HG02571 (cell line): ENCODE measurements at regions not wholly inside any gene's neighbourhood (a gene's known extent, or its start where the extent isn't known, plus 50 kb on each side); places are given as distances from the start of the nearest gene placed in this dataset.
"Not testable (repeated sequence)": the region's sequence is repeated elsewhere in the genome, so short reads cannot be mapped to it uniquely, and the experiment has no call there.

Experiments used
- ATAC-seq: cut with Tn5 transposase; IDR thresholded peaks from one replicate; pipeline ENCODE4 v1.9.1; 2021; ENCODE audit warnings: mild to moderate bottlenecking, moderate library complexity; ENCODE audit not compliant: unreplicated experiment

DNA sequence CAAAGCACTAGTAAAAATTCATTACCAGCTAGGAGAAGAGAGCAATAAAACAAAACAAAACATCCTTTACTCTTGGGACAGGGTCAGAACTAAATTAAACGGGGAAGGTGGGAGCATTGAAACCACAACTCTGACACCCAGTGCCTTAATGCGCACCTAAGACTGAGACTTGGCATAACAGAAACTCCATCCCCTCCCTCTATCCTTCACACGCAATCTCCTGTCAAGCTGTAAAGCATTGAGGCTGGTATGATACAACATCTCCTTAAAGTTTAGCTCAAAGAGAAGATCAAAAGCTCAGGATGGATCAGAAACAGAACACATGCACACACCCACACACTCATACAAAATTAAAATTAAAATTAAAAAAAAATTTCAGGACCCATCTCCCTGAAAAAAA lies 951.3 kb downstream of the STIM2 start:
- no peak for ATAC-seq

DNA sequence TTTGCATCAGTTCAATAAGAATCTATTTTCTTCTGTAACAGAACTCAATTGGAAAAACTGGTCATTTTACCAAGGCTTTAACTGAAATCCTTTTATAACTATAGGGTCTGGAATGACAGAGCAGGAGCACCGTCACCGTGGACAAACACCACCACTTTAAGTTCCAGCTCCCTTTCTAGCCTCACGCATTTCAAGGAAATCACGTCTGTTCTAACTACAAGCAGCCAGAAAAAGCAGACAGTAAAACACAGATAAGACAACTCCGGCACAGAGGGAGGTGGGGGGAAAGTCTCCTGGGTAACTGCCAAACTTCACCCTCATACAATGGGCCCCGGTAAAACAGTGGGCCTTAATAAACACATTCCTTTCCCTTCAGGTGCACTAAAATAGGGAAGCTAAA lies 952.6 kb downstream of the STIM2 start:
- ATAC-seq: not testable (repeated sequence)

DNA sequence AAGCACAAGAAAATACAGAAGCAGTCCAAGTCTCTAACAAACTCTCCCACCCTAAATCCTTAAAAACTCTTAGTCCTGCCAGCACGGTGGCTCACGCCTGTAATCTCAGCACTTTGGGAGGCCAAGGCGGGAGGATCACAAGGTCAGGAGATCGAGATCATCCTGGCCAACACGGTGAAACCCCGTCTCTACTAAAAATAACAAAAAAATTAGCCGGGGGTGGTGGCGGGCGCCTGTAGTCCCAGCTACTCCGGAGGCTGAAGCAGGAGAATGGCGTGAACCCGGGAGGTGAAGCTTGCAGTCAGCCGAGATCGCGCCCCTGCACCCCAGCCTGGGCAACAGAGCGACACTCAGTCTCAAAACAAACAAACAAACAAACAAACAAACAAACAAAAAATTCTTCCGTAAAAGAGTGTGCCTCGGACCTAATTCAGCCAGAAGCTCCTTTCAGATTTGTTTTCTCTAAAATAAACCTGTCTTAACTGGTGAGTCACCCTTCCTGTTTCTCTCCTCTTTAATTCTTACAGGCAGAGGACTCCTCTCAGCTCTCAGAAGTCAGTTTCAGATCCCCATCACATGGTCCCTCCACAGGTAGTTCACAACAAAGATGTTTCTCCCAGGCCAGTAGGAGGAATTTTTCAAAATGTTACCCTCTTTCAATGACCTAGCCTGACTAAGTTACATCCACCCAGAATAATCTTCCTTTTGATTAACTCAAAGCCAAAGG lies 953.2 kb downstream of the STIM2 start:
- not testable (repeated sequence) for ATAC-seq

DNA sequence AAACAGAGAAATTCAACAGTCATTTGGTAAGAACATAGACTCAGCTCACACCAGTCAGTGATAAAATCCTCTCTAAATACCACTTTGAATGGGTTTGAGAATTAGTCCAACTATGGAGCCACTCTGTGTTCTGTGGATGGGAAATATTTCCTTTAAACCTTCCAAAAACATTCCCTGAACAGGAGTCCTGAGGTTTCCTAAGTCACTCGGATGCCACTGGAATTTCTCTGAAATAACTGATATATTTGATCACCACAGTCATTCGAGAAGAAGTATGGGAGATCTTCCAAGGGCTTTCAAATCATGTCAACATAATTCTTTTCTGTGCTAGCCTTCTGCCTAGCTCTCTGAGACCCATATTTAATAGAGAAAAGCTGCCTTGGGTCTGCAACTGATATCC lies 958.6 kb downstream of the STIM2 start:
- ATAC-seq: no peak

DNA sequence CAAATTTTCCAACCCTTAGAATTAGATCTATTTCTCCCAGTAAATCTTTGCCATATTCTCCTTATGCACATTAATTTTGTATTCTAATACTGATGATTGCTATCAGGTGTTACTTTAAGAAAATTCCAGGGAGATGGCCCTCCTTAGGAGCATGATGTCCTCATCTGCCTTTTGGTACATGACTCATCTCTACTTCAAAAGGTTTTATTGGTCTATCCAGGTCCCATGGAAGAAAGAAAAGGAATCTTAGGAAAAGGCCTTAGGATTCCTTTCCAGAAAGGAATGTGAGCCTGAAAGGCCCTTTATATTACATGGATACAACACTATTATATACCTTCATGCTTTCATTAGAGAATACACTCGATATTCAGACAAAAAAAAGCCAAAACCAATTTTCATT lies 968.2 kb downstream of the STIM2 start:
- ATAC-seq: no peak

DNA sequence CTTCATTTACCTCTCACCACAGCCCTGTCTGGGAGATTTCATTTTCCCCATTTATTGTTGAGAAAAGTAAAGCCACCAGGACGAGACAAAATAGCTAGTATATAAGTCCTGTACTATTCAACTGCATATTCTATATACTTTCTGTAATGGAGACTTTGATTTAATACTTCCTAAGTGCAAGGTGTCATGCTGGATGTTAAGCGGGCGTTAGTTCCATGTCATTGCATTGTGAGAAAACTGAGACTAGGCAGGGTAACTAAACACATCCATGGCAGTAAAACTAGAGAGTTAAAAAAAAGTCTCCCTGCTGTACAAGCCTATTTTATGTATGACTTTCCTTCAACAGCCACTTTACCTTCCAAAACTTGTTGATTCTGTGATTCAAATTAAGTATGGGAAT lies 969.6 kb downstream of the STIM2 start:
- ATAC-seq: no peak

DNA sequence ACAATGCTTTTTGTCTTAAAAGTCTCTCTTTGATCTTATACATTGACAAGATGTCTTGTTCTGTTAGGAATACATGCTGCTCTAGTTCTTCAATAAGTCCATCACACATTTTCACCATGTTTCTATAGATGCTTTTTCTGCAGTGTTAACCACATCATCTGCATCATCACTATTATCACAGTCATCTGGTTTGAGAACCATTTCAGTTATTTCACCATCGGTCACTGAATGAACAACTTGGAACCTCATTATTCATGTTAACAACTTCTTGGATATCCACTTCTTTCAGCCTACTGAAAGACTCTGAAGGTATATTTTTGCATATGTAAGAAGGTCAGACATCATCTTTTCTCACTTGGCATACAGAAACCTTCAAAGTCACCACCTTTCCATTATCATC lies 975.2 kb downstream of the STIM2 start:
- ATAC-seq: no peak

DNA sequence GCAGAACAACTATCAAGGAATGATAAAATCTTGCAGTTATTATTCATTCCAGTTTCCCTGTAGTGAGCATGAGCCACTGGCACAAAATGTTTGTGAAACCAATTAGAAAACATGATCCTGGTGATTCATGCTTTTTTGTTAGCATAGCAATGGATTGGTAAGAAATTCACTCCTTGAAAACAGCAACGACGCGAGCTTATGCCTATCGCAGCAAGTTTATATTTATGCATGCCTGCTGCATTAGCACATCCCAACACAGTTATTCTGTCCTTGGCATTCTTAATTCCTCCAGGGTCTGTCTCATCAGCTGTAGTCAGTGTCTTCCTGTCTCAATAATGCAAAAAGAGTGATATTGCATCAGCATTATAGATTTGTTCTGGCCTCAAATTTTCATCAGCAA lies 975.9 kb downstream of the STIM2 start:
- ATAC-seq: no peak

DNA sequence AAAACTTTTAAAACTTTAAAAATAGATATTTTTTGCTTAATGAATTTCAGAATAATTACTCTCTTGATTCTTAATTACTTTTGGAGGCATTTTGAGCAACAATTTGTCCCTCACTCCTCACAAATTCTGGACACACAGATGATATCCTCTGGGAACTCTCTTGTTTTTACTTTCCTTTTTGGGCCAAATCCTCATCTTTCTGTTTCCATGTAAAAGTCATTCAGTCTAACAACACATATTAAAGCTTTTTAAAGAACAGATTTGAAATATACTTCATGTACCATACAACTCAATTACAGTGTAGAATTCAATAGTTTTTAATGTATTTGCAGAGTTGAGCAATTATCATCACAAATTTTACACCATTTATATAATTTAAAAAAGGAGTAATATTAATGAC lies 983.1 kb downstream of the STIM2 start:
- no peak for ATAC-seq

DNA sequence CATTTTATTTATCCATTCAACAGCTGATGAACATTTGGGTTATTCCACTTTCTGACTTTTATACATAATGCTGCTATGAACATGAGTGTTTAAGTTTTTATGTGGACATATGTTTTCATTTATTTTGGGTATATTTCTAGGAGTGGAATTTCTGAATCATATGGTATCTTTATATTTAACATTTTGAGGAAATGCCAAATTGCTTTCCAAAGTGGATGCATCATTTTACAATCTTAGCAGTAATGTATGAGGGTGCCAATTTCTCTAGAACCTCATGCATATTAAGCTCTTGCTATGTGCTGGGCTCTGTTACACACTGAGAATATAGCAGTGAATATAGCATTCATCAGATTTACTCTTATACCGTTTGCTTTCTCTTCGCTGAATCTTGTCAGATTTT lies 983.7 kb downstream of the STIM2 start:
- ATAC-seq: no peak

DNA sequence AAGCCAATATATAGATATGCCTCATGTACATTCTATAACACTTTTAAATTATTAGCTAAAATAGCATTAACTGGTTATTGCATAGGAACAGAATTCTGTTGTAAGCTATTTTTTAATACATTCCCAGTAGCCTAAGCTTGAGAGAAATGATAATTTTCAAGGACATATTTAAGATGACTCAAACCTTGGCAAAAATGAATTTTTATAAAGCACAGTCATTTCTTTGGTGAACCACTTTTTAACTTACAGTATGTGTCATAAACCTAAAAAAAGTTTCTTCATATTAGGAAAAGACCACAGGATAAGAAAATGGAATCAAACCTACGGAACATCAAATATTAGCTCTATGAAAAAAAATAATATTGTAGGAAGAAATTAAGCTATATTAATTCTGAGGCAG lies 986.3 kb downstream of the STIM2 start:
- no peak for ATAC-seq

DNA sequence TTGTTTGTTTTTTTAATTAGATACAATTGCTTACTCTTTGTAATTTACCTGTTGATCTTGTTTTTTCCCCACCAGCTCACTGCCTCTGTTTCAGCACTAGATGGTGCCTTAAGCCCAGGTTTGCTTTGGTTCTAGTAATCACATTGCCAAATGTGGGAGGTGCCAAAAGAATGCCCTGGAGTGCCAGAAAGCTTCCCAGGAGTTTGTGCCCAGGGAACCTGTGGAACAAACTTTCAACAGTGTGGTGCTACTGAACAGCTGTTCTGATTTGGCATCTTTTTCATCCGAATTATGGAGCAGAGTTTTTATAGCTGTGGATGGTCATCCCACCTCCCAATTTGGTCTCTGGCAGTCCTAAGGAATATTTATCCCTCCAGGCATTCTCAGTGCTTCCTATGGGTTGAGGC lies 1000.7 kb downstream of the STIM2 start:
- ATAC-seq: no peak

DNA sequence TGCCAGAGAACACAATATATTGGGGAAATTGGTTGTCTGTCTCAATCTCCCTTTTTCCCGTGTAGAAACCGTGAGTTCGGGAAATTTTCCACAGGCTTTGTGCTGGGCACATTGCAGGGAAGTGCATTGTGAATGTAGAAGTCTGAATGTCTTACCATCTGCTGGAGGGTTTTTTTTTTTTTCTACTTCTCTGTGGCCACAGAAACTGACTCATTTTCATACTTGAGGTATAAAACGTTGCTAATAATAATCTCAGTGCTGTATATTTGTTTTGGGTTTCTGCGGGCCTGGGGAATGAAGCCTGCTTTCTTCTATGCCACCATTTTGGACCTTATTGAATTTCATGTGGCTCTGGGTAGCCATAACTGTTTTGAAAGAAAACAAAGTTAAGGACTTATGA lies 1001.2 kb downstream of the STIM2 start:
- no peak for ATAC-seq

DNA sequence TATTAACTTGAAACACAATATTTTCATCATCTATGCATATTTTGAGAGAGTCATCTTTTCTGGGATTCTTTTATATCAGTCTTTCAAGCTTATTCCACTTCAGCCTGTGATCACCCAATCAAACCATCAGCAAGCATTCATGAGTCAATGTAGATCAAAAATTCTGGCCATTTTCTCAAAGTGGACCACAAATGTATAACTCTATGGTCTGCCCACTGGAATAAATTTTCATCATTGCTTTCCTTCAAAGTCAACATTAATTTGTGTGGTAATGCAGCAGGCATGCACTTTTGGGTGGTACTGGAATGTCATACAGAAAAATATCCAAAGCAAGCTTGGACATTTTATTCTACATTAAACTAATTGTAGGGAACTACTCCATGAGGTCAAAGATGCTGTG lies 1013.0 kb downstream of the STIM2 start:
- ATAC-seq: no peak

DNA sequence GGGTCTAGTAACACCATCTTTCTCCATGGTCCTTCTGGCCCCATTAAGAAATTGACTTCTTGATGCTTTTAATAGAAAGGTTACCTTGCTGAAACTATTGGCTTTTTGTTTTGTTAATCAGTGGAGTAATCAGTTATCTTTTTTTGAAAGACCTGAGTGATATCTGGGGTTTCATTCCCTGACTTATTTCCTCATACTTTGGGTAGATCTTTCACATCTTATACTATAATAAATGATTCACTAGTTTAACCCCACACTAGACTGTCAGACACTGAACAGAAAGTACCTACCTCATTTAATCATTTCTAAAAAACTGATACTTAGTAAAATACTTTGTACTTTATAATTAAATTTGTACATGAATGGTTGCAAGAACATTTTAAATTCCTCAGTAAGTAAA lies 1021.1 kb downstream of the STIM2 start:
- ATAC-seq: no peak

DNA sequence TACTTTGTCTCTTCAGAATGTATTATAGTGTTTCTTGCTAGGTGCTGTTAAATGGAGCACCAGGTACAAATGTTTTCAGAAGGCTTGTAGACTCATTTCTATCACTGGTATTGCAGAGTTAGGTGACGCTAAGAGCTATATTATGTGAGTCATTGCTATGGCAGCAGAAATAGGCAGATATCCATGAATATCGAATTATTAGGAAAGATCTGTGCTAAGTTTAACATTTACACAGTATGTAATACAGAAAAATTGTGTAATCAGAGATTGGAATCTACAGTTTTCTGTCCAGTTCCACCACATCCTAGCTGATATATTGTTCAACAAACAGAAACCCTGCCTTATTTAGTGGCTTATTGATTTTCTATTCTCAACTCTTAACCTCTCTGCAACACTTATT lies 1025.5 kb downstream of the STIM2 start:
- ATAC-seq: no peak

DNA sequence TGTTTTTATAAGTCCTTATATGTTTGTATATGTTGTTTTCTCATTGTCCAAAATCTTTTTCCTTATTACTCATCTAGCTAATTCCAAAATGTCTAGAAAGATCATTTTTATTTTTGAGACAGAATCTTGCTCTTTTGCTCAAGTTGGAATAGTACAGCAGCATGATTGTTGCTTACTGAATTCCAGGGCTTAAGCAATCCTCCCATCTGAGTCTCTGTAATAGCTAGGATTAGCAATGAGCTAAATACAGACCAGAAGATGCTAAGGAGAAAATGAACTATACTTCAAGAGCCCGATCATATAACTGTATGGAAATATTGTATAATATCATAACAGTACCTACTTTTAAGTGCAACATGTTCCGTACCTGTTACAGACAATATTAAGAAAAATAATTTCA lies 1027.0 kb downstream of the STIM2 start:
- ATAC-seq: no peak

DNA sequence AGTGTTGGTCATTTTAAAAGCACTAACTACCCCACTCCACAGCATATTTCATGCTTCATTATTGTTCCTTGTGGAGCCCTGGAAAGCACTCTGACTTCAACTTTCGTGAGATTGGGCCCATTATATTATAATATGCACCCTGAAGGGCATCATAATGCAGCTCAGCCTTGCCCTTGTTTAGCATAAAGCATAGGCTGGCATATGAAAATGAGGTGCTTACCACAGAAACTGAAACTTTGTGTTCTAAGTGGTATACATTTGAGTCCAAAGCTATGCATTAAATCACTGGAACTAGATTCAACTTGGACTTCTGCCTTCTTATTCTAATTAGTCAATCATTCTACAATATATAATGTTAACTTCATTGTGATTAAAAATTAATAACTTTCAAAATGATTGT lies 1027.9 kb downstream of the STIM2 start:
- ATAC-seq: no peak

DNA sequence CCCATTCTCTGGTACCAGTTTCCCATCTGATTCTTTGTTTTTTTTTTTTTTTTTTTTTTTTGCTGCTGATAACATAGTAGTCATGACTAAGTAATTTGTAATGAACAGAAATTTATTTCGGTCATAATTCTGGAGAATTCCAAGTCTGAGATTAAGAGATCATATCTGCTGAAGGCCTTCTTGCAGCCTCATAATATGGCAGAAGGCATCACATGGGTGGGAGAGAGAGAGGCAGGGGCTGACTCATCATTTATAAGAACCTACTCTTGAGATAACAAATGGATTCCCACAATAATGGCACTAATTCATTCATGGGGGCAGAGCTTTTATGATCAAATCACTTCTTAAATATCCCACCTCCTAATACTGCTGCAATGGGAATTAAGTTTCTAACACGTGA lies 1034.3 kb downstream of the STIM2 start:
- ATAC-seq: no peak

DNA sequence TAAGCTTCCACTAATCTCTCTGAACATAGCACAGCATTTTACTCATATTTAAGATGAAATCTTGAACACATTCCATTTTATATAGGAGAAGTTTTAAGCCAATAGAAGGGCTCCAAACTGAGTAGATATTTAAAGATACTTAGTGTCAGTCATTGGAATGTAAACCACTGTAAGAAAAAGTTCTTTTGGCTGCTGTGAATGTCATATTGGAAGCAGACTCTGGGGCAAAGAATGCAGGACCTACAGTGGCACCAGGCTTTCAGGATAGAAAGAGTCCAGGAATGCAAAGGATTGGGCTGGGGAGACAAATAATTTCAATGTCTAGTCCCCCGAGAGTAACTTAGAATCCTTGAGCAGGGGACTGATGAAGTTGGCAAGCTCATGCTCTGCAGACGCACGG lies 1047.7 kb downstream of the STIM2 start:
- ATAC-seq: no peak

DNA sequence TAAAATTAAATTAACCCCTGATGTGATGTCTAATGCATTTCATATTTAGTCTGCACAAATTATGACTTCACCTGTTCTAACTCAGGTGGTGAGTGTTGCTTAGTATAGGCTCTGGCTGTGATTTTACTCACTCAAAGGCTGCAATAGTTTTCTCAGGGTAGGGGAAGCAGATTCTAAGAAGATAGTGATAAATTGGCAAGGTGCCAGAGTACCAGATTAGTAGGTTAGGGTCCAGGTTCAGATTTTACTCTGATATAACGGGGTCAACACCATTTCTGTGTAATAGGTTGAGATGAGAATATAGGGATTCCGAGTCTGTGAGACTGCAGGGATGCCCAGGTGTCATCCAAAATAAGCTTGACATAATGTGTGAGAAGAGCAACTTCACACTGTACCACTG lies 1049.6 kb downstream of the STIM2 start:
- ATAC-seq: no peak

DNA sequence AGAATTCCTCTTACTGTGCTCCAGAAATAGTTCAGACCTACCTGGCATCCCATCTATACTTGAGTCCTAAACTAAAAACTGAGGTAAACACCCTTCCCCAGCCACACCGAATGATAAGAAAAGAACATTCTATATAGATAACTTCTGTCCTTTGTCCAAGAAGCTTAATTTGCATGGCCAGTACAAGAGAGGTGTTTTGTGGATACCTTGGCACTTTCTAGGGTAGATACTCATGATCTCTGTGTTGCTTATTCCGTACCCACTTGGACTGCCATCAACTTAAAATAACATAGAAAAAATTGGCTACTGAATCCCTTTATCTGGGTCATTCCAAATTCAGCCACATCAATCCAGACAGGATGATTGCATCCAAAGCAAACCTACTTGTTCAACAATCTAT lies 1050.4 kb downstream of the STIM2 start:
- no peak for ATAC-seq

DNA sequence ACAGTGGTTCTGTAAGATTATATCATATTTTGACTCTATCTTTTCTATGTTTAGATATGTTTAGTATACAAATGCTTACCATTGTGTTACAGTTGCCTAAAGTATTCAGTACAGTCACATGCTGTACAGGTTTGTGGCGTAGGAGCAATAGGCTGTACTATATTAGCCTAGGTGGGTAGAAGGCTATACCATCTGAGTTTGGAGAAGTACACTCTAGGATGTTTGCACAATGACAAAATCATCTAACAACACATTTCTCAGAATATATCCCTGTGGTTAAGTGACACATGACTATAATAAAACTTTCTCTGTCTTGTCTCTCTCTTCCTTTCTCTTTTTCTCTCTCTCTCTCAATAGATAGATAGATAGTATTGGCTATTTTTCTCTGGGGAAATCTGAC lies 1053.1 kb downstream of the STIM2 start:
- ATAC-seq: no peak
